PC-9 (cell line): ENCODE measurements at regions not wholly inside any gene's neighbourhood (a gene's known extent, or its start where the extent isn't known, plus 50 kb on each side); places are given as distances from the start of the nearest gene placed in this dataset.

Experiments used
- EZH2 ChIP-seq: fragments of 200-600 bp; sonication (generic); IDR thresholded peaks from 2 replicates; pipeline ENCODE4 v1.8.0; 2017; ENCODE audit warnings: antibody characterized with exemption, low read depth
- TF ChIP-seq, protein P1 (sequence below): fragments of 200-600 bp; sonication (generic); conservative IDR thresholded peaks from 2 replicates; pipeline ENCODE4 v1.6.1; 2017; ENCODE audit warnings: mixed run types, antibody characterized with exemption, mild to moderate bottlenecking, moderate library complexity

DNA sequence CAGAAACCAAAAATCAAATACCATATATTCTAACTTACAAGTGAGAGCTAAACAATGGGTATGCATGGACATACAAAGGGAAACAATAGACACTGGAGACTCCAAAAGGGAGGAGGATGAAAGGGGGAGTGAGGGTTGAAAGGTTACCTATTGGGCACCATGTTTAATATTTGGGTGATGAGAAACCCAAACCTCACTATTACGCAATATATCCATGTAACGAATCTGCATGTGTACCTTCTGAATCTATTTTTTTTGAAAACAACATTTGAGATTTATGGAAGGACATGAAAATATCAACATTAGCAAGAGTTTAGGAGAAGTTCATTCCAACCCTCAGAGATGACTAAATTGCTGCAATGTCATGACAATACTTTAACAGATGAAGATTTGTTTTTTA is 586.1 kb downstream of the GBA3 start:
- TF ChIP-seq, protein P1, sequence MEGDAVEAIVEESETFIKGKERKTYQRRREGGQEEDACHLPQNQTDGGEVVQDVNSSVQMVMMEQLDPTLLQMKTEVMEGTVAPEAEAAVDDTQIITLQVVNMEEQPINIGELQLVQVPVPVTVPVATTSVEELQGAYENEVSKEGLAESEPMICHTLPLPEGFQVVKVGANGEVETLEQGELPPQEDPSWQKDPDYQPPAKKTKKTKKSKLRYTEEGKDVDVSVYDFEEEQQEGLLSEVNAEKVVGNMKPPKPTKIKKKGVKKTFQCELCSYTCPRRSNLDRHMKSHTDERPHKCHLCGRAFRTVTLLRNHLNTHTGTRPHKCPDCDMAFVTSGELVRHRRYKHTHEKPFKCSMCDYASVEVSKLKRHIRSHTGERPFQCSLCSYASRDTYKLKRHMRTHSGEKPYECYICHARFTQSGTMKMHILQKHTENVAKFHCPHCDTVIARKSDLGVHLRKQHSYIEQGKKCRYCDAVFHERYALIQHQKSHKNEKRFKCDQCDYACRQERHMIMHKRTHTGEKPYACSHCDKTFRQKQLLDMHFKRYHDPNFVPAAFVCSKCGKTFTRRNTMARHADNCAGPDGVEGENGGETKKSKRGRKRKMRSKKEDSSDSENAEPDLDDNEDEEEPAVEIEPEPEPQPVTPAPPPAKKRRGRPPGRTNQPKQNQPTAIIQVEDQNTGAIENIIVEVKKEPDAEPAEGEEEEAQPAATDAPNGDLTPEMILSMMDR, result no peak
- TF ChIP-seq EZH2, result no peak
